B cell (primary cell): ENCODE measurements at regions not wholly inside any gene's neighbourhood (a gene's known extent, or its start where the extent isn't known, plus 50 kb on each side); places are given as distances from the start of the nearest gene placed in this dataset.

Experiments
- EZH2 ChIP-seq: IDR thresholded peaks from 2 replicates; pipeline ENCODE4 v1.6.1; 2012; ENCODE audit warnings: borderline replicate concordance, low read depth, mild to moderate bottlenecking, moderate library complexity, low read length; ENCODE audit not compliant: insufficient read depth, poor library complexity, severe bottlenecking
- TF ChIP-seq, protein P1 (sequence below): fragments of 200-600 bp; IDR thresholded peaks from one replicate; pipeline ENCODE4 v1.8.0; 2022; ENCODE audit warnings: antibody characterized with exemption, mild to moderate bottlenecking

DNA sequence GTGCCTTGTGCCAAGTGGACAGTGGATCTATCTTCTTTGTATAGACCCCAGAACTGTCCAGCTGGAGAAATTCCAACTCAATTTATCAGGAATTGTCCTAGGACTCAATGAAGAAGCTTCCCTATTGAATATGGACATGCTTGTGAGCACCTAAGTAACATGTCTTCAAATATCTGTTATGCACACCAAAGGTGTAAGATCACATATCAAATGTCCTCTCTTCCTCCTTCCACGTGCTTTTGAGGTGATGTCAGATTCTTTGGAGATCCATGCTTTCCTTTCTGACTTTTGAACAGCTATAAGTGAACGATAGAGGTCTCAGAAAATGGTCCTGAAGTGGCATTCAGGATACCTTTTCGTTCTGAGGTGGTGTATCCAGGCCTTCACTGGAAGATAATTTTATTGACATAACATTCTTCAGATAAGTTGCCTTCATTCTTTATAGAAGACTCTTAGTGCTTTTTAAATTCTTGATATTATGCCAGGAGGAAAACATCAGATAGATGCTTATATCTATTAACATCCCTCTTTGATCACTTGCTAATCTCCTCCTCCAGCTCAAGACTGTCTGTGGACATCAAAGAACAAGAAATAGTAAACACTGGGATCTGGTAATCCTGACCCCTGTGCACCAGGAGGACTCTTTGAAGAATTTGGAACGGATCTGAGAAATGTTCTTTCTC lies 246.4 kb downstream of the SMARCA2 start:
- TF ChIP-seq, protein P1, sequence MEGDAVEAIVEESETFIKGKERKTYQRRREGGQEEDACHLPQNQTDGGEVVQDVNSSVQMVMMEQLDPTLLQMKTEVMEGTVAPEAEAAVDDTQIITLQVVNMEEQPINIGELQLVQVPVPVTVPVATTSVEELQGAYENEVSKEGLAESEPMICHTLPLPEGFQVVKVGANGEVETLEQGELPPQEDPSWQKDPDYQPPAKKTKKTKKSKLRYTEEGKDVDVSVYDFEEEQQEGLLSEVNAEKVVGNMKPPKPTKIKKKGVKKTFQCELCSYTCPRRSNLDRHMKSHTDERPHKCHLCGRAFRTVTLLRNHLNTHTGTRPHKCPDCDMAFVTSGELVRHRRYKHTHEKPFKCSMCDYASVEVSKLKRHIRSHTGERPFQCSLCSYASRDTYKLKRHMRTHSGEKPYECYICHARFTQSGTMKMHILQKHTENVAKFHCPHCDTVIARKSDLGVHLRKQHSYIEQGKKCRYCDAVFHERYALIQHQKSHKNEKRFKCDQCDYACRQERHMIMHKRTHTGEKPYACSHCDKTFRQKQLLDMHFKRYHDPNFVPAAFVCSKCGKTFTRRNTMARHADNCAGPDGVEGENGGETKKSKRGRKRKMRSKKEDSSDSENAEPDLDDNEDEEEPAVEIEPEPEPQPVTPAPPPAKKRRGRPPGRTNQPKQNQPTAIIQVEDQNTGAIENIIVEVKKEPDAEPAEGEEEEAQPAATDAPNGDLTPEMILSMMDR: no peak
- TF ChIP-seq EZH2: no peak
